H9 (cell line): ENCODE measurements at regions not wholly inside any gene's neighbourhood (a gene's known extent, or its start where the extent isn't known, plus 50 kb on each side); places are given as distances from the start of the nearest gene placed in this dataset.

Experiments
- DNase-seq: peaks from one replicate; pipeline ENCODE4 v3.0.0-alpha.2; 2017
- H2AFZ ChIP-seq: one replicate; pipeline ENCODE4 v1.6.1; 2013; ENCODE audit warnings: mild to moderate bottlenecking, low read length, control low read depth, moderate library complexity
- H2AK5ac ChIP-seq: 2 replicates; pipeline ENCODE4 v1.6.1; 2013; ENCODE audit warnings: low read length, control low read depth, mixed read lengths; ENCODE audit not compliant: insufficient read length
- H2BK120ac ChIP-seq: one replicate; pipeline ENCODE4 v1.6.1; 2013; ENCODE audit warnings: low read depth, mild to moderate bottlenecking, low read length, control low read depth, inconsistent platforms; ENCODE audit not compliant: poor library complexity, severe bottlenecking
- H2BK12ac ChIP-seq: 2 replicates; pipeline ENCODE4 v1.6.1; 2013; ENCODE audit warnings: low read length, control low read depth, mixed read lengths, low read depth; ENCODE audit not compliant: insufficient read length
- H2BK15ac ChIP-seq: 2 replicates; pipeline ENCODE4 v1.6.1; 2013; ENCODE audit warnings: low read depth, low read length, control low read depth
- H2BK20ac ChIP-seq: one replicate; pipeline ENCODE4 v1.6.1; 2013; ENCODE audit warnings: low read depth, mild to moderate bottlenecking, low read length, control low read depth, inconsistent platforms; ENCODE audit not compliant: poor library complexity, severe bottlenecking
- H2BK5ac ChIP-seq: 2 replicates; pipeline ENCODE4 v1.6.1; 2013; ENCODE audit warnings: low read length, control low read depth, mixed read lengths; ENCODE audit not compliant: insufficient read length
- H3K14ac ChIP-seq: 2 replicates; pipeline ENCODE4 v1.6.1; 2013; ENCODE audit warnings: low read length, control low read depth; ENCODE audit not compliant: insufficient read depth
- H3K18ac ChIP-seq: 2 replicates; pipeline ENCODE4 v1.6.1; 2013; ENCODE audit warnings: low read depth, mild to moderate bottlenecking, mixed read lengths, low read length, control low read depth; ENCODE audit not compliant: insufficient read length
- H3K23ac ChIP-seq: 2 replicates; pipeline ENCODE4 v1.6.1; 2013; ENCODE audit warnings: low read length, control low read depth, mixed read lengths, low read depth; ENCODE audit not compliant: insufficient read length
- H3K23me2 ChIP-seq: 2 replicates; pipeline ENCODE4 v1.6.1; 2013; ENCODE audit warnings: low read depth, mild to moderate bottlenecking, mixed read lengths, low read length, control low read depth; ENCODE audit not compliant: insufficient read length, poor library complexity, severe bottlenecking
- H3K27ac ChIP-seq: 2 replicates; pipeline ENCODE4 v1.5.1; 2013; ENCODE audit warnings: low read length, control low read depth, mixed read lengths, low read depth; ENCODE audit not compliant: insufficient read length
- H3K27me3 ChIP-seq: 2 replicates; pipeline ENCODE4 v1.6.1; 2013; ENCODE audit warnings: low read length, control low read depth, inconsistent platforms; ENCODE audit not compliant: insufficient read depth
- H3K4ac ChIP-seq: 2 replicates; pipeline ENCODE4 v1.6.1; 2013; ENCODE audit warnings: low read depth, mild to moderate bottlenecking, control low read depth, inconsistent platforms, low read length, moderate library complexity
- H3K4me1 ChIP-seq: 2 replicates; pipeline ENCODE4 v1.6.1; 2013; ENCODE audit warnings: low read length, control low read depth, inconsistent platforms; ENCODE audit not compliant: insufficient read depth
- H3K4me2 ChIP-seq: 2 replicates; pipeline ENCODE4 v1.6.1; 2013; ENCODE audit warnings: low read length, control low read depth, mixed read lengths; ENCODE audit not compliant: insufficient read length, insufficient read depth
- H3K56ac ChIP-seq: 2 replicates; pipeline ENCODE4 v1.6.1; 2013; ENCODE audit warnings: low read depth, mild to moderate bottlenecking, mixed read lengths, low read length, control low read depth; ENCODE audit not compliant: insufficient read length
- H3K79me1 ChIP-seq: 2 replicates; pipeline ENCODE4 v1.6.1; 2013; ENCODE audit warnings: low read depth, mild to moderate bottlenecking, moderate library complexity, low read length, control low read depth, inconsistent platforms; ENCODE audit not compliant: insufficient read depth, poor library complexity, severe bottlenecking
- H3K79me2 ChIP-seq: 2 replicates; pipeline ENCODE4 v1.6.1; 2013; ENCODE audit warnings: low read length, control low read depth, inconsistent platforms; ENCODE audit not compliant: insufficient read depth
- H3K9ac ChIP-seq: 2 replicates; pipeline ENCODE4 v1.6.1; 2013; ENCODE audit warnings: low read length, control low read depth, mixed read lengths; ENCODE audit not compliant: insufficient read length; ENCODE audit errors: extremely low read depth
- H3K9me3 ChIP-seq: one replicate; pipeline ENCODE4 v1.6.1; 2013; ENCODE audit warnings: low read depth, low read length, inconsistent platforms; ENCODE audit not compliant: control insufficient read depth
- H3T11ph ChIP-seq: one replicate; pipeline ENCODE4 v1.6.1; 2013; ENCODE audit warnings: mild to moderate bottlenecking, low read length, control low read depth, inconsistent platforms
- H4K20me1 ChIP-seq: one replicate; pipeline ENCODE4 v1.6.1; 2013; ENCODE audit not compliant: control insufficient read depth, insufficient read length, insufficient read depth
- H4K5ac ChIP-seq: 2 replicates; pipeline ENCODE4 v1.6.1; 2013; ENCODE audit warnings: low read depth, mild to moderate bottlenecking, mixed read lengths, low read length, control low read depth; ENCODE audit not compliant: insufficient read length
- H4K8ac ChIP-seq: replicated peaks from 2 replicates; pipeline ENCODE4 v1.6.1; 2013; ENCODE audit warnings: low read length, control low read depth, mixed read lengths, low read depth; ENCODE audit not compliant: insufficient read length
- H4K91ac ChIP-seq: 2 replicates; pipeline ENCODE4 v1.6.1; 2013; ENCODE audit warnings: low read depth, mild to moderate bottlenecking, moderate library complexity, mixed read lengths, low read length, control low read depth; ENCODE audit not compliant: insufficient read length
- H3K27ac Mint-ChIP-seq, 3 experiments: 2 replicates in 2 of 3; 3 replicates in 1 of 3; pipeline ENCODE4 v1.8.0; 2020 to 2021; ENCODE audit warnings: mixed read lengths in 3 of 3, mild to moderate bottlenecking in 1 of 3, moderate library complexity in 1 of 3
- H3K27me3 Mint-ChIP-seq: 2 replicates; pipeline ENCODE4 v1.8.0; 2021; ENCODE audit warnings: low read depth, mild to moderate bottlenecking, moderate library complexity, mixed read lengths
- H3K36me3 Mint-ChIP-seq, 3 experiments: 2 replicates in 2 of 3; 3 replicates in 1 of 3; pipeline ENCODE4 v1.8.0; 2020 to 2021; ENCODE audit warnings: low read depth in 3 of 3, mixed read lengths in 3 of 3; ENCODE audit not compliant: insufficient read depth in 1 of 3
- H3K4me1 Mint-ChIP-seq, 2 experiments: 2 replicates each; pipeline ENCODE4 v1.8.0; 2020; ENCODE audit warnings: mixed read lengths in 2 of 2
- H3K4me3 Mint-ChIP-seq, 2 experiments: 2 replicates in 1 of 2; 3 replicates in 1 of 2; pipeline ENCODE4 v1.8.0; 2020 to 2021; ENCODE audit warnings: mild to moderate bottlenecking in 2 of 2, mixed read lengths in 2 of 2, moderate library complexity in 1 of 2
- H3K9me3 Mint-ChIP-seq, 2 experiments: 2 replicates in 1 of 2; 3 replicates in 1 of 2; pipeline ENCODE4 v1.8.0; 2020; ENCODE audit warnings: mild to moderate bottlenecking in 2 of 2, mixed read lengths in 2 of 2, moderate library complexity in 1 of 2
- CTCF ChIP-seq: fragments of 200-600 bp; sonication (generic); conservative IDR thresholded peaks from 3 replicates; pipeline ENCODE4 v1.8.0; 2021; ENCODE audit warnings: antibody characterized with exemption, mild to moderate bottlenecking
- WGBS: extraction: QIAGEN DNeasy Blood & Tissue Kit; methylation state at CpG from one replicate; pipeline ENCODE4 v1.1.7; 2013; ENCODE audit warnings: missing lambda C conversion rate, low lambda C conversion rate, mixed read lengths; ENCODE audit not compliant: insufficient read length; ENCODE audit errors: extremely low coverage; 5-methylcytosine and 5-hydroxymethylcytosine counted together

GRCh38 chr11:34756591-34756990 is 135.7 kb downstream of the EHF start:
- TF ChIP-seq CTCF, result no peak
- H3K14ac ChIP-seq, result no peak overlapping the region
- H3K27me3 Mint-ChIP-seq, result no peaks in the 10 kb centered on the region
- no peak overlapping the region for H3K27ac ChIP-seq
- no peak for DNase-seq
- WGBS, result no CpG with 5 or more reads among the region's 1 CpG
- peaks cover 8 to 23% (median 20%) of the 10 kb centered on the region in 3 experiments; a peak in 6 of 7 replicates for H3K36me3 Mint-ChIP-seq
- no peak overlapping the region for H3K4me3 Mint-ChIP-seq
- H3K79me1 ChIP-seq, result no peaks in the 10 kb centered on the region
- H3K9ac ChIP-seq, result no peak overlapping the region
- H3K4me1 Mint-ChIP-seq, result no peaks in the 10 kb centered on the region
- H2BK20ac ChIP-seq, result no peak overlapping the region
- no peak overlapping the region for H2BK5ac ChIP-seq
- no peak overlapping the region for H4K91ac ChIP-seq
- no peak overlapping the region for H2BK15ac ChIP-seq
- peaks cover 0 to 7% of the 10 kb centered on the region in 2 experiments; a peak in 2 of 5 replicates for H3K9me3 Mint-ChIP-seq
- H3K18ac ChIP-seq, result no peak overlapping the region
- no peak overlapping the region for H4K5ac ChIP-seq
- H3K9me3 ChIP-seq, result no peaks in the 10 kb centered on the region
- H3K27me3 ChIP-seq, result no peaks in the 10 kb centered on the region
- H2BK120ac ChIP-seq, result no peak overlapping the region
- no peak overlapping the region for H3K23ac ChIP-seq
- no peak overlapping the region for H4K8ac ChIP-seq
- no peaks in the 10 kb centered on the region for H3K23me2 ChIP-seq
- no peaks in the 10 kb centered on the region for H4K20me1 ChIP-seq
- H3K56ac ChIP-seq, result no peak overlapping the region
- no peaks in the 10 kb centered on the region for H3K4me1 ChIP-seq
- no peak overlapping the region for H2BK12ac ChIP-seq
- H3K4ac ChIP-seq, result no peak overlapping the region
- H3T11ph ChIP-seq, result no peak overlapping the region
- H3K79me2 ChIP-seq, result no peaks in the 10 kb centered on the region
- H3K4me2 ChIP-seq, result no peak overlapping the region
- H3K27ac Mint-ChIP-seq, result no peak overlapping the region
- no peak overlapping the region for H2AFZ ChIP-seq
- H2AK5ac ChIP-seq, result no peak overlapping the region
